ENCODE measurements at regions not wholly inside any gene's neighbourhood (a gene's known extent, or its start where the extent isn't known, plus 50 kb on each side); places are given as distances from the start of the nearest gene placed in this dataset.

- TF ChIP-seq, protein P1, sequence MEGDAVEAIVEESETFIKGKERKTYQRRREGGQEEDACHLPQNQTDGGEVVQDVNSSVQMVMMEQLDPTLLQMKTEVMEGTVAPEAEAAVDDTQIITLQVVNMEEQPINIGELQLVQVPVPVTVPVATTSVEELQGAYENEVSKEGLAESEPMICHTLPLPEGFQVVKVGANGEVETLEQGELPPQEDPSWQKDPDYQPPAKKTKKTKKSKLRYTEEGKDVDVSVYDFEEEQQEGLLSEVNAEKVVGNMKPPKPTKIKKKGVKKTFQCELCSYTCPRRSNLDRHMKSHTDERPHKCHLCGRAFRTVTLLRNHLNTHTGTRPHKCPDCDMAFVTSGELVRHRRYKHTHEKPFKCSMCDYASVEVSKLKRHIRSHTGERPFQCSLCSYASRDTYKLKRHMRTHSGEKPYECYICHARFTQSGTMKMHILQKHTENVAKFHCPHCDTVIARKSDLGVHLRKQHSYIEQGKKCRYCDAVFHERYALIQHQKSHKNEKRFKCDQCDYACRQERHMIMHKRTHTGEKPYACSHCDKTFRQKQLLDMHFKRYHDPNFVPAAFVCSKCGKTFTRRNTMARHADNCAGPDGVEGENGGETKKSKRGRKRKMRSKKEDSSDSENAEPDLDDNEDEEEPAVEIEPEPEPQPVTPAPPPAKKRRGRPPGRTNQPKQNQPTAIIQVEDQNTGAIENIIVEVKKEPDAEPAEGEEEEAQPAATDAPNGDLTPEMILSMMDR (conservative IDR thresholded peaks at IDR 0.05; ENCODE audit: low read depth, low read length), result no peak
- no peak for TF ChIP-seq EZH2phosphoT487 (IDR thresholded peaks at IDR 0.05; ENCODE audit: borderline replicate concordance, low read length)
Observed at GRCh38 chr6:19440531-19440930, 396.6 kb upstream of the ID4 start.

Measured in PC-3 (cell line).